ENCODE measurements at regions not wholly inside any gene's neighbourhood (a gene's known extent, or its start where the extent isn't known, plus 50 kb on each side); places are given as distances from the start of the nearest gene placed in this dataset.

DNA sequence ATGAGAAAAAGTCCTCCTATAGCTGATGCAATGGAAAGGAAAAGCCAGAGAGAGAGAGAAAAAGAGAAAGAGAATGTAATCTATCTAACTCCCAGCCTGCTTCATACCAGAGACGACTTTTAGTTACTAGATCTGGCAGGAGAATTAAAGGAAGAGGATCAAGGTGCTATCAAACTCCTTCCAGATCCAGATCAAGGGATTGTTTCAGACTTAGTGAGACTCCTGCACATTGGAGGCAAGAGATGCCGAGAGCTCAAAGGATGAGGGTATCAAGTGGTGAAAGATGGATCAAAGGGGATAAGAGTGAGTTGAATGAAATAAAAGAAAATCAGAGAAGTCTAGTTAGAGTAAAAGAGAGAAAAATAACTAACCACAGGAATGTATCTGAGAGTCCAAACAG, 478.6 kb downstream of the KIF4B start:
- TF ChIP-seq POLR2A (IDR thresholded peaks at IDR 0.05): no peak
- TF ChIP-seq, protein P1, sequence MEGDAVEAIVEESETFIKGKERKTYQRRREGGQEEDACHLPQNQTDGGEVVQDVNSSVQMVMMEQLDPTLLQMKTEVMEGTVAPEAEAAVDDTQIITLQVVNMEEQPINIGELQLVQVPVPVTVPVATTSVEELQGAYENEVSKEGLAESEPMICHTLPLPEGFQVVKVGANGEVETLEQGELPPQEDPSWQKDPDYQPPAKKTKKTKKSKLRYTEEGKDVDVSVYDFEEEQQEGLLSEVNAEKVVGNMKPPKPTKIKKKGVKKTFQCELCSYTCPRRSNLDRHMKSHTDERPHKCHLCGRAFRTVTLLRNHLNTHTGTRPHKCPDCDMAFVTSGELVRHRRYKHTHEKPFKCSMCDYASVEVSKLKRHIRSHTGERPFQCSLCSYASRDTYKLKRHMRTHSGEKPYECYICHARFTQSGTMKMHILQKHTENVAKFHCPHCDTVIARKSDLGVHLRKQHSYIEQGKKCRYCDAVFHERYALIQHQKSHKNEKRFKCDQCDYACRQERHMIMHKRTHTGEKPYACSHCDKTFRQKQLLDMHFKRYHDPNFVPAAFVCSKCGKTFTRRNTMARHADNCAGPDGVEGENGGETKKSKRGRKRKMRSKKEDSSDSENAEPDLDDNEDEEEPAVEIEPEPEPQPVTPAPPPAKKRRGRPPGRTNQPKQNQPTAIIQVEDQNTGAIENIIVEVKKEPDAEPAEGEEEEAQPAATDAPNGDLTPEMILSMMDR (IDR thresholded peaks at IDR 0.05): no peak
